ENCODE measurements at regions not wholly inside any gene's neighbourhood (a gene's known extent, or its start where the extent isn't known, plus 50 kb on each side); places are given as distances from the start of the nearest gene placed in this dataset.
A peak's percentile ranks its signal among the peaks of the same experiment; 100 is the strongest.

- peak; percentile 77 for TF ChIP-seq ZNF462 (CRISPR knock-in tag; IDR thresholded peaks at IDR 0.05)
- no peak for TF ChIP-seq STAT1 (IDR thresholded peaks at IDR 0.05; ENCODE audit: unreplicated experiment)
Measured at GRCh38 chr18:31225668-31226067, 63.0 kb upstream of the DSC1 start (continued).

GRCh38 chr18:31227497-31228229 is 65.0 kb upstream of the DSC1 start:
- H3K79me2 ChIP-seq (replicated peaks; ENCODE audit: insufficient read depth) = no peaks in the 10 kb centered on the region
- Mint-ChIP-seq H3K36me3 (ENCODE audit: low read depth) (no peaks in the 10 kb centered on the region), H3K9me3 (no peaks in the 10 kb centered on the region), H3K27ac (no peak overlapping the region), H3K4me1 (peaks cover 13% of the 10 kb centered on the region), H3K27me3 (ENCODE audit: insufficient read depth, low read depth, poor library complexity) (peaks cover 2% of the 10 kb centered on the region), H3K4me3 (no peak overlapping the region)
- H3K27me3 ChIP-seq (ENCODE audit: insufficient read depth) = no peaks in the 10 kb centered on the region
- H3K36me3 ChIP-seq (ENCODE audit: insufficient read depth) = no peaks in the 10 kb centered on the region
- no peak overlapping the region for H3K4me2 ChIP-seq
- H3F3A ChIP-seq (replicated peaks; ENCODE audit: low read depth) = no peaks in the 10 kb centered on the region
- peaks cover 11% of the 10 kb centered on the region; the same call in 1 of the 2 replicates for H3K4me1 ChIP-seq (ENCODE audit: insufficient read depth)
- no peaks in the 10 kb centered on the region for H3K9me2 ChIP-seq (ENCODE audit: insufficient read depth)
- H4K20me1 ChIP-seq (replicated peaks; ENCODE audit: insufficient read depth) = no peaks in the 10 kb centered on the region
- ATAC-seq (no peak), DNase-seq (ENCODE audit: low spot score) (no peak)
- no peak overlapping the region for H2AFZ ChIP-seq
- H3K4me3 ChIP-seq = no peak overlapping the region
- no peak overlapping the region for H3K27ac ChIP-seq (ENCODE audit: low read depth)
- TF ChIP-seq STAT1 (IDR thresholded peaks at IDR 0.05; ENCODE audit: unreplicated experiment) = no peak
- TF ChIP-seq NANOG (IDR thresholded peaks at IDR 0.05; ENCODE audit: borderline replicate concordance) = no peak
- no peak for TF ChIP-seq EZH2phosphoT487 (IDR thresholded peaks at IDR 0.05; ENCODE audit: unreplicated experiment)
- no peak for TF ChIP-seq REST (IDR thresholded peaks at IDR 0.05; ENCODE audit: unreplicated experiment)
- no peak for TF ChIP-seq ETS1 (IDR thresholded peaks at IDR 0.05)
